AG04449 (cell line): ENCODE measurements at regions not wholly inside any gene's neighbourhood (a gene's known extent, or its start where the extent isn't known, plus 50 kb on each side); places are given as distances from the start of the nearest gene placed in this dataset.
A peak's percentile ranks its signal among the peaks of the same experiment; 100 is the strongest.

Experiments
- CTCF ChIA-PET: fragments of 350-600 bp; formaldehyde crosslinking; extraction: SDS; loops from one replicate; lab custom pipeline; 2021; ENCODE audit warnings: antibody characterized with exemption; lab: Yijun Ruan, JAX
- POLR2A ChIA-PET: fragments of 400-600, 350-600 bp; formaldehyde crosslinking; extraction: SDS; loops from one replicate; lab custom pipeline; 2020; ENCODE audit warnings: antibody characterized with exemption, inconsistent platforms; lab: Yijun Ruan, JAX
- DNase-seq: peaks from one replicate; pipeline ENCODE4 v3.0.0-alpha.2; 2010; ENCODE audit warnings: low read depth, low spot score
- H3K4me3 ChIP-seq: 2 replicates; pipeline ENCODE4 v1.5.1; 2011; ENCODE audit warnings: low read depth, mild to moderate bottlenecking, control low read depth, low read length
- TF ChIP-seq, protein P1 (sequence below): IDR thresholded peaks from one replicate; pipeline ENCODE4 v1.5.1; 2011; ENCODE audit warnings: mild to moderate bottlenecking, moderate library complexity, low read length, control low read depth, inconsistent platforms; ENCODE audit not compliant: insufficient read depth; ENCODE audit errors: missing control alignments

GRCh38 chr12:105977652-105978051, 161.1 kb downstream of the NUAK1 start:
- ChIA-PET POLR2A (interaction anchor here (0.6 to 1.9 kb wide), 5 partner anchors 10 to 439 kb away, joined by 3 to 9 read pairs (median 3); no protein-coding TSS in a partner anchor), CTCF (interaction anchor here (0.8 to 1.7 kb wide), 5 partner anchors 9 to 246 kb away, joined by 3 to 6 read pairs (median 3); no protein-coding TSS in a partner anchor)
- TF ChIP-seq, protein P1, sequence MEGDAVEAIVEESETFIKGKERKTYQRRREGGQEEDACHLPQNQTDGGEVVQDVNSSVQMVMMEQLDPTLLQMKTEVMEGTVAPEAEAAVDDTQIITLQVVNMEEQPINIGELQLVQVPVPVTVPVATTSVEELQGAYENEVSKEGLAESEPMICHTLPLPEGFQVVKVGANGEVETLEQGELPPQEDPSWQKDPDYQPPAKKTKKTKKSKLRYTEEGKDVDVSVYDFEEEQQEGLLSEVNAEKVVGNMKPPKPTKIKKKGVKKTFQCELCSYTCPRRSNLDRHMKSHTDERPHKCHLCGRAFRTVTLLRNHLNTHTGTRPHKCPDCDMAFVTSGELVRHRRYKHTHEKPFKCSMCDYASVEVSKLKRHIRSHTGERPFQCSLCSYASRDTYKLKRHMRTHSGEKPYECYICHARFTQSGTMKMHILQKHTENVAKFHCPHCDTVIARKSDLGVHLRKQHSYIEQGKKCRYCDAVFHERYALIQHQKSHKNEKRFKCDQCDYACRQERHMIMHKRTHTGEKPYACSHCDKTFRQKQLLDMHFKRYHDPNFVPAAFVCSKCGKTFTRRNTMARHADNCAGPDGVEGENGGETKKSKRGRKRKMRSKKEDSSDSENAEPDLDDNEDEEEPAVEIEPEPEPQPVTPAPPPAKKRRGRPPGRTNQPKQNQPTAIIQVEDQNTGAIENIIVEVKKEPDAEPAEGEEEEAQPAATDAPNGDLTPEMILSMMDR, result no peak
- DNase-seq, result peak; percentile 82
- no peak overlapping the region for H3K4me3 ChIP-seq

- ChIA-PET CTCF (interaction anchor here (0.6 to 1.7 kb wide), 3 partner anchors 158 to 558 kb away, joined by 3 to 6 read pairs (median 4); no protein-coding TSS in a partner anchor), POLR2A (interaction anchor here (1.2 to 1.9 kb wide), 2 partner anchors 9 to 52 kb away, joined by 4 to 9 read pairs; no protein-coding TSS in a partner anchor)
- TF ChIP-seq, protein P1, result no peak
- H3K4me3 ChIP-seq, result no peak overlapping the region
- DNase-seq, result no peak
Observed at GRCh38 chr12:105978276-105978675, 160.5 kb downstream of the NUAK1 start.

DNA sequence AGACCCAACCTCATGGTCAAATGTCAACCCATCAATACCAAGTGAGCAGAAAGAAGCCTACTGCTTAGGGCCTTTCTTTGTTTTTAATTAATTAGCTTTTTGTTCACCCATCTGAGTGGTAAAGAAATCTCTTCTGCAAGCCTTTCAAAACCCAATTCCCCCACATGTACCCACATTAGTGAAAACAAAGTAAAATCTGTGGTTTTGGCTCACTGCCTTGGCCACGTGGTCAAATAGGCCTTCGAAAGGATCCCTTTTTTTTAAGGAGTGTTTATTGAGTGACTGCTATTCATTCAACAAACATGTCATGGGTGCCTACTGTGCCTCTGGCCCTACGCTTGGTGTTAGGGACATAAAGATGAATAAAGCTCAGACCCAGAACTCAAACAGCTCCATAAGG, 160.1 kb downstream of the NUAK1 start:
- ChIA-PET CTCF (interaction anchor here (0.6 to 1.7 kb wide), 5 partner anchors 14 to 558 kb away, joined by 3 to 6 read pairs (median 3); no protein-coding TSS in a partner anchor), POLR2A (interaction anchor here (1.2 to 1.9 kb wide), 2 partner anchors 9 to 52 kb away, joined by 4 to 9 read pairs; no protein-coding TSS in a partner anchor)
- no peak for DNase-seq
- H3K4me3 ChIP-seq, result no peak overlapping the region
- TF ChIP-seq, protein P1, result no peak

DNA sequence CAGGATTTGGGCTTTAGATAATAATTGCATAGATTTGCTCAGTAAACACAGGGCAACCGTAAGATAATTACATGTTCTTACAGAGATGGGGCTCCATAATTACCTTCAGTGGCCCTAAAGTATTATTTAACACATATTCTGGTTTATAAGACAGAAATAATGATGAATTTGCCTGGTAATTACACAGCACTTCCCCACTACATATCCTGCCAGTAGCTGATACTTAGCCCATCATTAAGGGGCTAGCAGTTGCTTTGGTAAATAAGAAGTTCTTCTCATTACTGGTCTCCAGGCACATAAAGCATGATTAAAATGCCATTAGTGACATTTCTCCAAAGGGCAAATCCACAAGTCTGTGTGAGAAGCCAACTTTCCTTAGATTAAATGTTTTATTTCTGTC, 158.7 kb downstream of the NUAK1 start:
- H3K4me3 ChIP-seq, result no peak overlapping the region
- ChIA-PET POLR2A (no interaction called here), CTCF (no interaction called here)
- TF ChIP-seq, protein P1, result no peak
- no peak for DNase-seq

DNA sequence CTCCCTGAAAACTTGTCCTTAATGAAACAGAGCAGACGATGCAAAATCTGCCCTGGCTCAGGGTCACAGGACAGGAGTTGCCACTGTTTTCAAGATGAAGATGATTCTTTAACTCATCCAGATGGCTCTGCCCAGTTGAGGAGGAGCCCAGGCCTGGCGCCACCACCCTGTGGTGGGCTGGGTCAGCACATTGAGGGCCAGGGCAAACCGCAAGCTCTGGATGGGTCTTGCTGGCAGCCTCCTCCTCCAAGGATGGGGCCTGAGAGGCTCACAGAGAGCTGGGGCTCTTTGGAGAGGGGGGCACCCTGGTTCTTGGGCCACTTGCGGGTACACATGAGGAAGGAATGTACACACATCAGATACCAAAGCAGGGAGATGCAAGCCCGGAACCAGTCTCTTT, 158.2 kb downstream of the NUAK1 start:
- no peak for DNase-seq
- POLR2A ChIA-PET, result no interaction called here
- TF ChIP-seq, protein P1, result no peak
- no peak overlapping the region for H3K4me3 ChIP-seq
- CTCF ChIA-PET, result no interaction called here

- CTCF ChIA-PET, result interaction anchor here (1.2 to 2.6 kb wide), 2 partner anchors 14 to 23 kb away, joined by 3 to 7 read pairs; no protein-coding TSS in a partner anchor
- DNase-seq, result no peak
- H3K4me3 ChIP-seq, result no peak overlapping the region
- POLR2A ChIA-PET, result interaction anchor here (1.0 kb wide), 1 partner anchor 11 kb away, joined by 4 read pairs; no protein-coding TSS in a partner anchor
- TF ChIP-seq, protein P1, result no peak
Observed at GRCh38 chr12:105982022-105982421, 156.7 kb downstream of the NUAK1 start.
